Upper lobe of left lung (tissue), 6 donors: ENCODE measurements at regions not wholly inside any gene's neighbourhood (a gene's known extent, or its start where the extent isn't known, plus 50 kb on each side); places are given as distances from the start of the nearest gene placed in this dataset.
"Not testable (repeated sequence)": the region's sequence is repeated elsewhere in the genome, so short reads cannot be mapped to it uniquely, and the experiment has no call there.

ENCODE experiments used
- ATAC-seq, 2 donors: fragments of 200-7000 bp; cut with Tn5 transposase; one replicate each; pipeline ENCODE4 v1.9.1; 2022; ENCODE audit warnings: mild to moderate bottlenecking in 2 of 2, moderate library complexity in 2 of 2; ENCODE audit not compliant: low FRiP score in 2 of 2
- DNase-seq, 2 donors: peaks; one replicate each; pipeline ENCODE4 v3.0.0-alpha.2; 2019 to 2020
- H3K27ac ChIP-seq, 4 donors: fragments of 200-600 bp; sonication (generic); one replicate each; pipeline ENCODE4 v1.5.1; 2016 to 2019
- H3K27me3 ChIP-seq, 4 donors: fragments of 200-600 bp; sonication (generic); one replicate each; pipeline ENCODE4 v1.5.1; 2017 to 2019
- H3K36me3 ChIP-seq, 4 donors: fragments of 200-600 bp; sonication (generic); one replicate each; pipeline ENCODE4 v1.5.1; 2016 to 2019
- H3K4me1 ChIP-seq, 4 donors: fragments of 200-600 bp; sonication (generic); one replicate each; pipeline ENCODE4 v1.5.1; 2018 to 2019
- H3K4me3 ChIP-seq, 4 donors: fragments of 200-600 bp; sonication (generic); one replicate each; pipeline ENCODE4 v1.5.1; 2017 to 2019; ENCODE audit warnings: mild to moderate bottlenecking in 2 of 4, moderate library complexity in 1 of 4
- H3K9me3 ChIP-seq, 4 donors: fragments of 200-600 bp; sonication (generic); one replicate each; pipeline ENCODE4 v1.5.1; 2018 to 2019
- CTCF ChIP-seq, 6 experiments: fragments of 450-650 bp in 4 of 6; fragments of 200-600 bp in 2 of 6; sonication (generic) in 2 of 6; IDR thresholded peaks; one replicate each; pipeline ENCODE4 v1.5.1; 2016 to 2019; ENCODE audit warnings: antibody characterized with exemption in 6 of 6
- EP300 ChIP-seq, 4 donors: sonication (generic); formaldehyde crosslinking; IDR thresholded peaks; one replicate each; pipeline ENCODE4 v1.5.1; 2017; ENCODE audit warnings: antibody characterized with exemption in 4 of 4, control low read depth in 2 of 4
- POLR2A ChIP-seq, 4 donors: fragments of 450-650 bp; IDR thresholded peaks; one replicate each; pipeline ENCODE4 v1.5.1; 2016 to 2017; ENCODE audit warnings: antibody characterized with exemption in 4 of 4, mild to moderate bottlenecking in 2 of 4
- POLR2AphosphoS5 ChIP-seq, 2 donors: sonication (generic); formaldehyde crosslinking; IDR thresholded peaks; one replicate each; pipeline ENCODE4 v1.5.1; 2017; ENCODE audit warnings: antibody characterized with exemption in 2 of 2
- WGBS, 2 donors: methylation state at CpG; one replicate each; pipeline ENCODE4 v1.1.5; 2017 to 2018; 5-methylcytosine and 5-hydroxymethylcytosine counted together
- donor health status: DM: no; HTN: no; CAD: no; lungs with moderate emphysema.
- donor health status: DM: no; HTN: yes; CAD: no; lungs with severe emphysema.

GRCh38 chr7:80999771-81000170 lies 80.9 kb upstream of the SEMA3C start:
- no peaks in the 10 kb centered on the region for H3K27me3 ChIP-seq
- no peak for DNase-seq
- 98% methylated on average over 2 of the region's 2 CpGs for WGBS, 2 donors
- no peak overlapping the region for H3K27ac ChIP-seq
- no peak for TF ChIP-seq POLR2AphosphoS5 (IDR thresholded peaks at IDR 0.05)
- no peak for TF ChIP-seq EP300 (IDR thresholded peaks at IDR 0.05)
- TF ChIP-seq POLR2A (IDR thresholded peaks at IDR 0.05): no peak
- no peak for TF ChIP-seq CTCF (IDR thresholded peaks at IDR 0.05)
- no peaks in the 10 kb centered on the region for H3K9me3 ChIP-seq
- ATAC-seq: no peak
- no peaks in the 10 kb centered on the region for H3K36me3 ChIP-seq
- no peak overlapping the region for H3K4me3 ChIP-seq
- H3K4me1 ChIP-seq: no peaks in the 10 kb centered on the region

GRCh38 chr7:80999100-80999499 lies 80.2 kb upstream of the SEMA3C start:
- no peaks in the 10 kb centered on the region for H3K36me3 ChIP-seq
- no peak overlapping the region for H3K27ac ChIP-seq
- 75 to 77% methylated on average over 3 of the region's 3 CpGs for WGBS, 2 donors
- ATAC-seq (no peak), DNase-seq (no peak)
- no peaks in the 10 kb centered on the region for H3K27me3 ChIP-seq
- no peaks in the 10 kb centered on the region for H3K4me1 ChIP-seq
- H3K9me3 ChIP-seq: no peaks in the 10 kb centered on the region
- H3K4me3 ChIP-seq: no peak overlapping the region
- no peak for TF ChIP-seq POLR2AphosphoS5 (IDR thresholded peaks at IDR 0.05)
- no peak for TF ChIP-seq POLR2A (IDR thresholded peaks at IDR 0.05)
- no peak for TF ChIP-seq CTCF (IDR thresholded peaks at IDR 0.05)
- no peak for TF ChIP-seq EP300 (IDR thresholded peaks at IDR 0.05)

- no peak overlapping the region for H3K27ac ChIP-seq
- WGBS, 2 donors: 90 to 92% methylated on average over 7 of the region's 7 CpGs
- no peaks in the 10 kb centered on the region for H3K4me1 ChIP-seq
- H3K9me3 ChIP-seq: no peaks in the 10 kb centered on the region
- no peak overlapping the region for H3K4me3 ChIP-seq
- DNase-seq: no peak
- TF ChIP-seq CTCF (IDR thresholded peaks at IDR 0.05) (no peak), POLR2A (IDR thresholded peaks at IDR 0.05) (no peak), POLR2AphosphoS5 (IDR thresholded peaks at IDR 0.05) (no peak), EP300 (IDR thresholded peaks at IDR 0.05) (no peak)
- H3K27me3 ChIP-seq: no peaks in the 10 kb centered on the region
- no peak for ATAC-seq
- no peaks in the 10 kb centered on the region for H3K36me3 ChIP-seq
Observed at GRCh38 chr7:80997841-80998240, 79.0 kb upstream of the SEMA3C start.

- WGBS, 2 donors: 89 to 94% methylated on average over 2 of the region's 2 CpGs
Observed at GRCh38 chr7:80996236-80996635, 77.4 kb upstream of the SEMA3C start.

GRCh38 chr7:80991654-80992053 lies 72.8 kb upstream of the SEMA3C start:
- WGBS, 2 donors: 74 to 84% methylated on average over 5 of the region's 5 CpGs
- Histone ChIP-seq H3K27ac (no peak overlapping the region), H3K4me3 (no peak overlapping the region), H3K27me3 (no peaks in the 10 kb centered on the region), H3K4me1 (no peaks in the 10 kb centered on the region), H3K36me3 (no peaks in the 10 kb centered on the region), H3K9me3 (no peaks in the 10 kb centered on the region)
- no peak for TF ChIP-seq POLR2AphosphoS5 (IDR thresholded peaks at IDR 0.05)
- TF ChIP-seq EP300 (IDR thresholded peaks at IDR 0.05): no peak
- no peak for TF ChIP-seq CTCF (IDR thresholded peaks at IDR 0.05)
- no peak for TF ChIP-seq POLR2A (IDR thresholded peaks at IDR 0.05)
- no peak for DNase-seq
- no peak for ATAC-seq

More at GRCh38 chr7:80996236-80996635, 77.4 kb upstream of the SEMA3C start:
- H3K4me3 ChIP-seq, H3K27me3 ChIP-seq, H3K27ac ChIP-seq, H3K9me3 ChIP-seq, DNase-seq, H3K4me1 ChIP-seq, H3K36me3 ChIP-seq, ATAC-seq: not testable (repeated sequence)
